Loucy (cell line): ENCODE measurements at regions not wholly inside any gene's neighbourhood (a gene's known extent, or its start where the extent isn't known, plus 50 kb on each side); places are given as distances from the start of the nearest gene placed in this dataset.

Experiments
- H2AFZ ChIP-seq: fragments of 200-600 bp; sonication (generic); 2 replicates; pipeline ENCODE4 v1.6.0; 2016; ENCODE audit warnings: antibody characterized with exemption, mild to moderate bottlenecking, low read length, moderate library complexity
- H3F3A ChIP-seq: fragments of 200-600 bp; 2 replicates; pipeline ENCODE4 v1.6.0; 2016; ENCODE audit warnings: antibody characterized with exemption, low read depth, mild to moderate bottlenecking
- H3K27me3 ChIP-seq: fragments of 200-600 bp; sonication (generic); 2 replicates; pipeline ENCODE4 v1.6.1; 2014; ENCODE audit warnings: low read length, mild to moderate bottlenecking; ENCODE audit not compliant: insufficient read depth, poor library complexity, severe bottlenecking
- H3K36me3 ChIP-seq: fragments of 200-600 bp; sonication (generic); 2 replicates; pipeline ENCODE4 v1.6.1; 2016; ENCODE audit warnings: low read length; ENCODE audit not compliant: insufficient read depth
- H3K4me1 ChIP-seq: fragments of 200-600 bp; sonication (generic); 2 replicates; pipeline ENCODE4 v1.5.1; 2014; ENCODE audit warnings: low read length, mild to moderate bottlenecking; ENCODE audit not compliant: insufficient read depth, poor library complexity, severe bottlenecking
- H3K4me2 ChIP-seq: fragments of 200-600 bp; sonication (generic); 2 replicates; pipeline ENCODE4 v1.6.0; 2014; ENCODE audit warnings: antibody characterized with exemption, low read length, low read depth, mild to moderate bottlenecking; ENCODE audit not compliant: poor library complexity, severe bottlenecking
- H3K4me3 ChIP-seq: fragments of 200-600 bp; sonication (generic); 2 replicates; pipeline ENCODE4 v1.5.1; 2014; ENCODE audit warnings: low read length, mild to moderate bottlenecking, mixed read lengths; ENCODE audit not compliant: poor library complexity, severe bottlenecking
- H3K79me2 ChIP-seq: fragments of 200-600 bp; sonication (generic); 2 replicates; pipeline ENCODE4 v1.6.1; 2014; ENCODE audit warnings: low read length; ENCODE audit not compliant: insufficient read depth
- H3K9ac ChIP-seq: fragments of 200-600 bp; sonication (generic); 2 replicates; pipeline ENCODE4 v1.6.0; 2014; ENCODE audit warnings: mild to moderate bottlenecking, low read depth, low read length, moderate library complexity; ENCODE audit not compliant: poor library complexity, severe bottlenecking
- H3K9me2 ChIP-seq: fragments of 200-600 bp; sonication (generic); replicated peaks from 2 replicates; pipeline ENCODE4 v1.6.1; 2016; ENCODE audit warnings: low read depth, low read length, mixed read lengths
- H3K9me3 ChIP-seq: fragments of 200-600 bp; sonication (generic); 2 replicates; pipeline ENCODE4 v1.6.1; 2014; ENCODE audit warnings: mild to moderate bottlenecking, antibody characterized with exemption, low read length, low read depth; ENCODE audit not compliant: insufficient read depth
- H4K20me1 ChIP-seq: fragments of 200-600 bp; sonication (generic); 2 replicates; pipeline ENCODE4 v1.6.0; 2014; ENCODE audit warnings: antibody characterized with exemption, low read length, mild to moderate bottlenecking; ENCODE audit not compliant: insufficient read depth, poor library complexity, severe bottlenecking
- CTCF ChIP-seq: fragments of 200-600 bp; sonication (generic); conservative IDR thresholded peaks from 2 replicates; pipeline ENCODE4 v1.5.1; 2014; ENCODE audit warnings: mild to moderate bottlenecking, antibody characterized with exemption, low read length
- EZH2phosphoT487 ChIP-seq: fragments of 200-600 bp; IDR thresholded peaks from 2 replicates; pipeline ENCODE4 v1.6.1; 2018; ENCODE audit warnings: antibody characterized with exemption, mild to moderate bottlenecking, moderate library complexity, borderline replicate concordance

- Histone ChIP-seq H3K27me3 (no peaks in the 10 kb centered on the region), H3K9ac (no peak overlapping the region), H3K4me1 (no peaks in the 10 kb centered on the region), H4K20me1 (no peaks in the 10 kb centered on the region), H2AFZ (no peak overlapping the region), H3K4me2 (no peak overlapping the region), H3K4me3 (no peak overlapping the region), H3K9me3 (no peaks in the 10 kb centered on the region), H3K79me2 (no peaks in the 10 kb centered on the region), H3K36me3 (no peaks in the 10 kb centered on the region), H3K9me2 (no peaks in the 10 kb centered on the region), H3F3A (no peaks in the 10 kb centered on the region)
- no peak for TF ChIP-seq EZH2phosphoT487
These were observed 244.4 kb downstream of the CDH7 start for GRCh38 chr18:65995206-65995605.

- Histone ChIP-seq H3K9me2 (no peaks in the 10 kb centered on the region), H3K27me3 (no peaks in the 10 kb centered on the region), H3K79me2 (no peaks in the 10 kb centered on the region), H4K20me1 (no peaks in the 10 kb centered on the region), H3K9ac (no peak overlapping the region), H3K4me2 (no peak overlapping the region), H3K4me3 (no peak overlapping the region), H3F3A (no peaks in the 10 kb centered on the region), H3K36me3 (no peaks in the 10 kb centered on the region), H3K9me3 (no peaks in the 10 kb centered on the region), H2AFZ (no peak overlapping the region), H3K4me1 (no peaks in the 10 kb centered on the region)
- TF ChIP-seq CTCF = no peak
- no peak for TF ChIP-seq EZH2phosphoT487
These were observed 243.5 kb downstream of the CDH7 start for GRCh38 chr18:65994302-65994701.

- Histone ChIP-seq H3K4me1 (no peaks in the 10 kb centered on the region), H4K20me1 (no peaks in the 10 kb centered on the region), H3K4me3 (no peak overlapping the region), H3K36me3 (no peaks in the 10 kb centered on the region), H3K79me2 (no peaks in the 10 kb centered on the region), H3K4me2 (no peak overlapping the region), H3F3A (no peaks in the 10 kb centered on the region), H3K9me2 (no peaks in the 10 kb centered on the region), H3K9me3 (no peaks in the 10 kb centered on the region), H3K27me3 (no peaks in the 10 kb centered on the region), H2AFZ (no peak overlapping the region), H3K9ac (no peak overlapping the region)
- no peak for TF ChIP-seq EZH2phosphoT487
- no peak for TF ChIP-seq CTCF
These were observed 240.3 kb downstream of the CDH7 start for GRCh38 chr18:65990944-65991708.

GRCh38 chr18:65990174-65990690 is 239.4 kb downstream of the CDH7 start:
- H3K9me2 ChIP-seq = no peaks in the 10 kb centered on the region
- no peaks in the 10 kb centered on the region for H3K9me3 ChIP-seq
- TF ChIP-seq CTCF (no peak), EZH2phosphoT487 (no peak)

More at GRCh38 chr18:65990174-65990690, 239.4 kb downstream of the CDH7 start:
- H3K4me1 ChIP-seq = no peaks in the 10 kb centered on the region
- no peak overlapping the region for H3K4me2 ChIP-seq
- no peak overlapping the region for H3K4me3 ChIP-seq
- H3K79me2 ChIP-seq = no peaks in the 10 kb centered on the region
- no peaks in the 10 kb centered on the region for H3F3A ChIP-seq
- H3K36me3 ChIP-seq = no peaks in the 10 kb centered on the region
- H2AFZ ChIP-seq = no peak overlapping the region
- H3K9ac ChIP-seq = no peak overlapping the region
- no peaks in the 10 kb centered on the region for H4K20me1 ChIP-seq
- no peaks in the 10 kb centered on the region for H3K27me3 ChIP-seq
